Thoracic aorta (tissue), 2 donors: ENCODE measurements at regions not wholly inside any gene's neighbourhood (a gene's known extent, or its start where the extent isn't known, plus 50 kb on each side); places are given as distances from the start of the nearest gene placed in this dataset.

Experiments used
- ATAC-seq: fragments of 150-250 bp; one replicate; pipeline ENCODE4 v1.8.0; 2017; ENCODE audit warnings: low read depth; ENCODE audit not compliant: insufficient number of reproducible peaks, low FRiP score
- DNase-seq: peaks from one replicate; pipeline ENCODE4 v3.0.0-alpha.2; 2020; ENCODE audit warnings: low spot score
- H3K27ac ChIP-seq, 2 donors: fragments of 200-600 bp; sonication (generic); 1 replicate in 1 of 2; 2 replicates in 1 of 2; pipeline ENCODE4 v1.5.1; 2016; ENCODE audit warnings: mild to moderate bottlenecking in 2 of 2, moderate library complexity in 2 of 2
- H3K27me3 ChIP-seq: fragments of 200-600 bp; sonication (generic); replicated peaks from 2 replicates; pipeline ENCODE4 v1.6.0; 2016; ENCODE audit warnings: mild to moderate bottlenecking; ENCODE audit not compliant: insufficient read depth
- H3K36me3 ChIP-seq: fragments of 200-600 bp; sonication (generic); one replicate; pipeline ENCODE4 v1.5.1; 2016
- H3K4me1 ChIP-seq, 2 donors: fragments of 200-600 bp; sonication (generic); 1 replicate in 1 of 2; 2 replicates in 1 of 2; pipeline versions ENCODE4 v1.5.1 to v1.6.0; 2016; ENCODE audit warnings: low read depth in 2 of 2, mild to moderate bottlenecking in 1 of 2; ENCODE audit not compliant: control insufficient read depth in 1 of 2
- H3K4me3 ChIP-seq: fragments of 200-600 bp; sonication (generic); 2 replicates; pipeline ENCODE4 v1.5.1; 2016; ENCODE audit warnings: mild to moderate bottlenecking
- H3K9me3 ChIP-seq: fragments of 200-600 bp; sonication (generic); 2 replicates; pipeline ENCODE4 v1.5.1; 2016
- CTCF ChIP-seq: fragments of 200-600 bp; sonication (generic); IDR thresholded peaks from one replicate; pipeline ENCODE4 v1.5.1; 2019; ENCODE audit warnings: antibody characterized with exemption

- ATAC-seq (no peak), DNase-seq (no peak)
- Histone ChIP-seq H3K4me3 (no peak overlapping the region), H3K36me3 (no peaks in the 10 kb centered on the region), H3K4me1 (peaks cover 0 to 2% of the 10 kb centered on the region in 2 donors), H3K9me3 (no peaks in the 10 kb centered on the region), H3K27ac (no peak overlapping the region), H3K27me3 (no peaks in the 10 kb centered on the region)
- no peak for TF ChIP-seq CTCF
Measured at GRCh38 chr18:11506856-11507255, 102.5 kb upstream of the SLC35G4 start.

GRCh38 chr18:11505993-11506392, 103.4 kb upstream of the SLC35G4 start:
- H3K4me3 ChIP-seq, result no peak overlapping the region
- H3K27ac ChIP-seq, result no peak overlapping the region
- H3K4me1 ChIP-seq, result no peaks in the 10 kb centered on the region
- no peak for DNase-seq
- no peaks in the 10 kb centered on the region for H3K9me3 ChIP-seq
- no peaks in the 10 kb centered on the region for H3K27me3 ChIP-seq
- no peak for TF ChIP-seq CTCF
- no peak for ATAC-seq
- no peaks in the 10 kb centered on the region for H3K36me3 ChIP-seq

GRCh38 chr18:11504962-11505361, 104.4 kb upstream of the SLC35G4 start:
- no peak overlapping the region for H3K27ac ChIP-seq
- H3K4me3 ChIP-seq, result no peak overlapping the region
- no peaks in the 10 kb centered on the region for H3K9me3 ChIP-seq
- no peaks in the 10 kb centered on the region for H3K27me3 ChIP-seq
- no peak for TF ChIP-seq CTCF
- DNase-seq (no peak), ATAC-seq (no peak)
- no peaks in the 10 kb centered on the region for H3K36me3 ChIP-seq
- peaks cover 0 to 4% of the 10 kb centered on the region in 2 donors for H3K4me1 ChIP-seq

GRCh38 chr18:11502368-11502767, 107.0 kb upstream of the SLC35G4 start:
- Histone ChIP-seq H3K4me3 (no peak overlapping the region), H3K36me3 (no peaks in the 10 kb centered on the region), H3K9me3 (no peaks in the 10 kb centered on the region), H3K4me1 (peaks cover 0 to 4% of the 10 kb centered on the region in 2 donors), H3K27me3 (no peaks in the 10 kb centered on the region), H3K27ac (no peak overlapping the region)
- no peak for TF ChIP-seq CTCF
- DNase-seq (no peak), ATAC-seq (no peak)

- Histone ChIP-seq H3K4me1 (peaks cover 0 to 4% of the 10 kb centered on the region in 2 donors), H3K36me3 (no peaks in the 10 kb centered on the region), H3K9me3 (no peaks in the 10 kb centered on the region), H3K27me3 (no peaks in the 10 kb centered on the region), H3K27ac (no peak overlapping the region), H3K4me3 (no peak overlapping the region)
- TF ChIP-seq CTCF, result no peak
- DNase-seq (no peak), ATAC-seq (no peak)
Measured at GRCh38 chr18:11501352-11501751, 108.0 kb upstream of the SLC35G4 start.
